Glutamatergic neuron (in vitro differentiated cells): ENCODE measurements at regions not wholly inside any gene's neighbourhood (a gene's known extent, or its start where the extent isn't known, plus 50 kb on each side); places are given as distances from the start of the nearest gene placed in this dataset.

Experiments used
- DNase-seq: peaks from one replicate; pipeline ENCODE4 v3.0.0; 2022
- H3K27ac Mint-ChIP-seq: one replicate; pipeline ENCODE4 v1.8.0; 2020; ENCODE audit warnings: mild to moderate bottlenecking, mixed read lengths, inconsistent platforms; ENCODE audit not compliant: unreplicated experiment
- H3K27me3 Mint-ChIP-seq: one replicate; pipeline ENCODE4 v1.8.0; 2020; ENCODE audit warnings: mild to moderate bottlenecking, moderate library complexity, mixed read lengths, inconsistent platforms; ENCODE audit not compliant: unreplicated experiment
- H3K36me3 Mint-ChIP-seq: one replicate; pipeline ENCODE4 v1.8.0; 2020; ENCODE audit warnings: mild to moderate bottlenecking, mixed read lengths, inconsistent platforms; ENCODE audit not compliant: unreplicated experiment
- H3K4me1 Mint-ChIP-seq: one replicate; pipeline ENCODE4 v1.8.0; 2020; ENCODE audit warnings: mild to moderate bottlenecking, low read depth, mixed read lengths, inconsistent platforms; ENCODE audit not compliant: unreplicated experiment
- H3K4me3 Mint-ChIP-seq: one replicate; pipeline ENCODE4 v1.8.0; 2020; ENCODE audit warnings: mild to moderate bottlenecking, mixed read lengths, inconsistent platforms; ENCODE audit not compliant: unreplicated experiment
- H3K9me3 Mint-ChIP-seq: one replicate; pipeline ENCODE4 v1.8.0; 2020; ENCODE audit warnings: mild to moderate bottlenecking, moderate library complexity, mixed read lengths, inconsistent platforms; ENCODE audit not compliant: unreplicated experiment
- TF ChIP-seq, protein P1 (sequence below): fragments of 200-600 bp; sonication (generic); IDR thresholded peaks from one replicate; pipeline ENCODE4 v1.5.0; 2021; ENCODE audit not compliant: partially characterized antibody, unreplicated experiment

- H3K4me1 Mint-ChIP-seq, result peaks cover 21% of the 10 kb centered on the region
- no peak overlapping the region for H3K4me3 Mint-ChIP-seq
- DNase-seq, result peak; percentile 19
Observed at GRCh38 chr16:89037261-89038152, 56.1 kb upstream of the ACSF3 start.

GRCh38 chr16:89038221-89038721 lies 55.4 kb upstream of the ACSF3 start:
- Mint-ChIP-seq H3K27me3 (peaks cover 5% of the 10 kb centered on the region), H3K4me1 (peaks cover 21% of the 10 kb centered on the region), H3K36me3 (no peaks in the 10 kb centered on the region), H3K9me3 (peaks cover 11% of the 10 kb centered on the region), H3K4me3 (peak overlapping the region; percentile 13), H3K27ac (no peak overlapping the region)
- DNase-seq, result peak; percentile 33
- TF ChIP-seq, protein P1, sequence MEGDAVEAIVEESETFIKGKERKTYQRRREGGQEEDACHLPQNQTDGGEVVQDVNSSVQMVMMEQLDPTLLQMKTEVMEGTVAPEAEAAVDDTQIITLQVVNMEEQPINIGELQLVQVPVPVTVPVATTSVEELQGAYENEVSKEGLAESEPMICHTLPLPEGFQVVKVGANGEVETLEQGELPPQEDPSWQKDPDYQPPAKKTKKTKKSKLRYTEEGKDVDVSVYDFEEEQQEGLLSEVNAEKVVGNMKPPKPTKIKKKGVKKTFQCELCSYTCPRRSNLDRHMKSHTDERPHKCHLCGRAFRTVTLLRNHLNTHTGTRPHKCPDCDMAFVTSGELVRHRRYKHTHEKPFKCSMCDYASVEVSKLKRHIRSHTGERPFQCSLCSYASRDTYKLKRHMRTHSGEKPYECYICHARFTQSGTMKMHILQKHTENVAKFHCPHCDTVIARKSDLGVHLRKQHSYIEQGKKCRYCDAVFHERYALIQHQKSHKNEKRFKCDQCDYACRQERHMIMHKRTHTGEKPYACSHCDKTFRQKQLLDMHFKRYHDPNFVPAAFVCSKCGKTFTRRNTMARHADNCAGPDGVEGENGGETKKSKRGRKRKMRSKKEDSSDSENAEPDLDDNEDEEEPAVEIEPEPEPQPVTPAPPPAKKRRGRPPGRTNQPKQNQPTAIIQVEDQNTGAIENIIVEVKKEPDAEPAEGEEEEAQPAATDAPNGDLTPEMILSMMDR, result no peak

More at GRCh38 chr16:89037261-89038152, 56.1 kb upstream of the ACSF3 start:
- TF ChIP-seq, protein P1, result no peak
- H3K36me3 Mint-ChIP-seq, result peaks cover 2% of the 10 kb centered on the region
- H3K9me3 Mint-ChIP-seq, result peaks cover 11% of the 10 kb centered on the region
- no peak overlapping the region for H3K27ac Mint-ChIP-seq
- H3K27me3 Mint-ChIP-seq, result peaks cover 11% of the 10 kb centered on the region

DNA sequence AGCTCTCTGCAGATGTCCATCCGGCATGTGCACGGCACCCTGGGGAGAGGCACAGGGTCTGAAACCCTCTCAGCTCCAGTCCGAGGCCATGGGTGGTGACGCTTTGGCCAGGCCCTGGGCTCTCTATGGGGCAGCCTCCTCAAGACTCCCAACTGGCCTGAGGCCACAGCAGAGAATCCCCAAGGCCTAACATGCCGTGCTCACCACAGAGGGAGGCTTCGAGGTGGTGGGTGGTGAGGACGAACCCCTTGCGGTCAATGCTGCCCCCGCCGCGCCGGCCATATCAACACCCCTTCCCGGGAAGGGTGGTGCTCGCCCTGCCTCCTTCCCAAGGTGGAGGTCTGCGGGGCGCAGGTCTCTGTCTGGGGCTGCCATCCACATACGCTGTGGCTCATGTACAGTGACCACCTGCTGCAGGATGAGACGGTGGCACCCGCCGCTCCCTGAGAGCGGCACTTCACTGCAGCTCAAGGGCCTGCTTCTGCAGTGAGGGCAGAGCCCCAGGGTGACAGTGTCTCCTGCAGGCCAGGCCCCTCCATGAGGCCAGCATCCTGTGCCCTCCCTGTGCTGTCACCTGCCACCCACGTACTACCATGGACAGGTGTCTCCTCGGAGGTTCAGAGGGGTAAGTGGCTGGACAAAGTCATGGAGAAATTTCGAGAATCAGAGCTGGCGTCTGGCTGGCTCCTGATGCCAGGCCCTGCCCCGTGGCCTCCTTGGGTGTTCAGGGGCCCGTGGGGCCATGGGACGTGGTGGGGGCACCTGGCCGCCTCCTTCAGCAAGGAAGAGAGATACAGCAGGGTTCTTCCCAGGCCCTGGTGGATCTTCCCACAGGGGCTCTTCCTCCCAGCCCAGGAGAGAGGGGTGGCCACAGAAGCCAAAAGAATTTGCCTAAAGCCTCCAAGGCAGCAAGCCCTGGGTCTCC lies 54.6 kb upstream of the ACSF3 start:
- TF ChIP-seq, protein P1, result no peak
- no peaks in the 10 kb centered on the region for H3K36me3 Mint-ChIP-seq

DNA sequence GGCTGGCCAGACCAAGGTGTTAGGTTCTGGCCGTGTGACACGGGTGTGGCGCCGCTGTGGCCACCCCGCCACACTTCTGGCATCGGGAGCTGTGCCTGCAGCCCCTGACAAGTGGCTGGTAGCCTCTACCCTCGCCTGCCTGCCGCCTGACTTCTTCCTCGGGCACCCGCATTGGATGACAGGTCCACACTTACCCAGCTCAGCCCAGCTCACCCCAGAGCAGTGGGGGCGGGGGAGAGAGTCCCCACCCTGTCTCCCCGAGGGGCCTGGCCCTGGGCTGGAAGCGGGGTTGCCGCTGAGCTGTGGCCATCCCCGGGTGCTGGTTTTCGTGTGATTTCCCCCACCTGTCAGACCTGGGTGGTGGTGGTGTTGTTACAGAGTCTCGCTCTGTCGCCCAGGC lies 53.9 kb upstream of the ACSF3 start:
- peaks cover 11% of the 10 kb centered on the region for H3K9me3 Mint-ChIP-seq
- peaks cover 8% of the 10 kb centered on the region for H3K27me3 Mint-ChIP-seq
- TF ChIP-seq, protein P1, result no peak
- no peaks in the 10 kb centered on the region for H3K36me3 Mint-ChIP-seq
- H3K4me1 Mint-ChIP-seq, result peaks cover 26% of the 10 kb centered on the region
- H3K4me3 Mint-ChIP-seq, result no peak overlapping the region
- H3K27ac Mint-ChIP-seq, result no peak overlapping the region
- DNase-seq, result peak; percentile 7

More for the DNA sequence above, 54.6 kb upstream of the ACSF3 start:
- peaks cover 11% of the 10 kb centered on the region for H3K9me3 Mint-ChIP-seq
- no peak overlapping the region for H3K4me3 Mint-ChIP-seq
- no peak for DNase-seq
- H3K27me3 Mint-ChIP-seq, result peaks cover 5% of the 10 kb centered on the region
- peaks cover 21% of the 10 kb centered on the region for H3K4me1 Mint-ChIP-seq
- no peak overlapping the region for H3K27ac Mint-ChIP-seq
